ENCODE measurements at regions not wholly inside any gene's neighbourhood (a gene's known extent, or its start where the extent isn't known, plus 50 kb on each side); places are given as distances from the start of the nearest gene placed in this dataset.
A peak's percentile ranks its signal among the peaks of the same experiment; 100 is the strongest.
"Not testable (repeated sequence)": the region's sequence is repeated elsewhere in the genome, so short reads cannot be mapped to it uniquely, and the experiment has no call there.

- no peak for DNase-seq (ENCODE audit: low spot score)
Measured at GRCh38 chr10:94088926-94089381, 95.2 kb downstream of the PLCE1 start.

GRCh38 chr10:94091649-94092048 lies 97.9 kb downstream of the PLCE1 start:
- DNase-seq (ENCODE audit: low spot score): no peak

- DNase-seq (ENCODE audit: low spot score): no peak
Measured at GRCh38 chr10:94092848-94093247, 99.1 kb downstream of the PLCE1 start.

GRCh38 chr10:94093286-94093905 lies 99.7 kb downstream of the PLCE1 start:
- peak; percentile 0 for DNase-seq (ENCODE audit: low spot score)

GRCh38 chr10:94094540-94094939 lies 100.8 kb downstream of the PLCE1 start:
- no peak for DNase-seq (ENCODE audit: low spot score)

GRCh38 chr10:94097656-94098055 lies 103.9 kb downstream of the PLCE1 start:
- no peak for DNase-seq (ENCODE audit: low spot score)

GRCh38 chr10:94098896-94099295 lies 105.2 kb downstream of the PLCE1 start:
- DNase-seq (ENCODE audit: low spot score): no peak

- DNase-seq (ENCODE audit: low spot score): no peak
Measured at GRCh38 chr10:94101894-94102293, 108.2 kb downstream of the PLCE1 start.

- DNase-seq (ENCODE audit: low spot score): no peak
Measured at GRCh38 chr10:94102436-94102835, 108.7 kb downstream of the PLCE1 start.

- DNase-seq (ENCODE audit: low spot score): no peak
Measured at GRCh38 chr10:94103192-94103591, 109.5 kb downstream of the PLCE1 start.

GRCh38 chr10:94103801-94104221 lies 110.1 kb downstream of the PLCE1 start:
- no peak for DNase-seq (ENCODE audit: low spot score)

GRCh38 chr10:94104316-94105000 lies 110.7 kb downstream of the PLCE1 start:
- no peak for DNase-seq (ENCODE audit: low spot score)

GRCh38 chr10:94105226-94105625 lies 111.5 kb downstream of the PLCE1 start:
- no peak for DNase-seq (ENCODE audit: low spot score)

GRCh38 chr10:94107191-94107590 lies 113.5 kb downstream of the PLCE1 start:
- DNase-seq (ENCODE audit: low spot score): no peak

- DNase-seq (ENCODE audit: low spot score): no peak
Measured at GRCh38 chr10:94108200-94108599, 114.5 kb downstream of the PLCE1 start.

GRCh38 chr10:94111367-94111766 lies 117.6 kb downstream of the PLCE1 start:
- DNase-seq (ENCODE audit: low spot score): no peak

- DNase-seq (ENCODE audit: low spot score): no peak
Measured at GRCh38 chr10:94112321-94112720, 118.6 kb downstream of the PLCE1 start.

- DNase-seq (ENCODE audit: low spot score): no peak
Measured at GRCh38 chr10:94115725-94116124, 122.0 kb downstream of the PLCE1 start.

GRCh38 chr10:94116848-94117247 lies 123.1 kb downstream of the PLCE1 start:
- DNase-seq (ENCODE audit: low spot score): no peak

- DNase-seq (ENCODE audit: low spot score): no peak
Measured at GRCh38 chr10:94122211-94122610, 128.5 kb downstream of the PLCE1 start.

- DNase-seq (ENCODE audit: low spot score): no peak
Measured at GRCh38 chr10:94123258-94123995, 129.7 kb downstream of the PLCE1 start.

- not testable (repeated sequence) for DNase-seq (ENCODE audit: low spot score)
Measured at GRCh38 chr10:94124147-94124546, 130.4 kb downstream of the PLCE1 start.

- DNase-seq (ENCODE audit: low spot score): not testable (repeated sequence)
Measured at GRCh38 chr10:94125268-94125667, 131.5 kb downstream of the PLCE1 start.
